ENCODE measurements at regions not wholly inside any gene's neighbourhood (a gene's known extent, or its start where the extent isn't known, plus 50 kb on each side); places are given as distances from the start of the nearest gene placed in this dataset.

GRCh38 chr9:115328677-115329076 lies 210.7 kb upstream of the TNC start:
- TF ChIP-seq CTCF (conservative IDR thresholded peaks at IDR 0.05 in 1 of 2, IDR thresholded peaks at IDR 0.05 in 1 of 2; ENCODE audit: extremely low read depth in 1 of 2, insufficient read depth in 1 of 2, low read depth in 1 of 2, low read length in 2 of 2) = no peak
- TF ChIP-seq EZH2 (IDR thresholded peaks at IDR 0.05; ENCODE audit: borderline replicate concordance, low read length) = no peak

Measured in mammary epithelial cell (primary cell).